Right lobe of liver (tissue), 6 donors: ENCODE measurements at regions not wholly inside any gene's neighbourhood (a gene's known extent, or its start where the extent isn't known, plus 50 kb on each side); places are given as distances from the start of the nearest gene placed in this dataset.

Experiments
- ATAC-seq, 4 donors: fragments of 200-7000 bp; cut with Tn5 transposase; one replicate each; pipeline ENCODE4 v1.9.1; 2020; ENCODE audit warnings: mild to moderate bottlenecking in 4 of 4, moderate library complexity in 4 of 4
- DNase-seq, 3 donors: peaks; one replicate each; pipeline ENCODE4 v3.0.0-alpha.2; 2020
- H3K27ac ChIP-seq, 3 donors: fragments of 200-600 bp; one replicate each; pipeline ENCODE4 v1.8.0; 2022
- H3K27me3 ChIP-seq, 2 donors: fragments of 200-600 bp; one replicate each; pipeline ENCODE4 v1.8.0; 2022
- H3K36me3 ChIP-seq, 4 donors: fragments of 200-600 bp; sonication (generic) in 1 of 4; one replicate each; pipeline versions ENCODE4 v1.5.1 to v1.8.0; 2017 to 2022; ENCODE audit warnings: control low read depth in 1 of 4
- H3K4me1 ChIP-seq, 4 donors: fragments of 200-600 bp; sonication (generic) in 1 of 4; one replicate each; pipeline versions ENCODE4 v1.5.1 to v1.8.0; 2017 to 2022; ENCODE audit warnings: control low read depth in 1 of 4
- H3K4me3 ChIP-seq, 3 donors: fragments of 200-600 bp; one replicate each; pipeline ENCODE4 v1.8.0; 2022
- H3K9me3 ChIP-seq, 4 donors: fragments of 200-600 bp; sonication (generic) in 1 of 4; one replicate each; pipeline versions ENCODE4 v1.5.1 to v1.8.0; 2017 to 2022; ENCODE audit warnings: control low read depth in 1 of 4
- POLR2A ChIP-seq: fragments of 450-650 bp; IDR thresholded peaks from one replicate; pipeline ENCODE4 v1.6.1; 2017; ENCODE audit warnings: antibody characterized with exemption, mild to moderate bottlenecking
- WGBS: methylation state at CpG from one replicate; pipeline ENCODE4 v1.1.6; 2018; ENCODE audit warnings: low coverage, low lambda C conversion rate; ENCODE audit not compliant: insufficient coverage; ENCODE audit errors: missing lambda C conversion rate; 5-methylcytosine and 5-hydroxymethylcytosine counted together
- intact Hi-C, 2 donors: fragments of 100-400 bp; cut with DNase I; formaldehyde crosslinking; loops; one replicate each; pipeline versions ENCODE4 v1.11.2 to v1.14.1; 2022
- TF ChIP-seq, protein P1 (sequence below), 4 donors: fragments of 200-600 bp in 3 of 4; fragments of 450-650 bp in 1 of 4; IDR thresholded peaks; one replicate each; pipeline versions ENCODE4 v1.5.1 to v1.8.0; 2016 to 2022; ENCODE audit warnings: antibody characterized with exemption in 4 of 4, mild to moderate bottlenecking in 2 of 4
- donor health status: DM: no; HTN: yes; CAD: no.
- donor health status: DM: no; HTN: no; CAD: no.
- donor health status: DM: no; HTN: no; CAD: no.
- donor health status: DM: no; HTN: yes; CAD: no.
- donor health status: DM: no; HTN: yes; CAD: no.

- no peaks in the 10 kb centered on the region for H3K36me3 ChIP-seq
- TF ChIP-seq, protein P1, sequence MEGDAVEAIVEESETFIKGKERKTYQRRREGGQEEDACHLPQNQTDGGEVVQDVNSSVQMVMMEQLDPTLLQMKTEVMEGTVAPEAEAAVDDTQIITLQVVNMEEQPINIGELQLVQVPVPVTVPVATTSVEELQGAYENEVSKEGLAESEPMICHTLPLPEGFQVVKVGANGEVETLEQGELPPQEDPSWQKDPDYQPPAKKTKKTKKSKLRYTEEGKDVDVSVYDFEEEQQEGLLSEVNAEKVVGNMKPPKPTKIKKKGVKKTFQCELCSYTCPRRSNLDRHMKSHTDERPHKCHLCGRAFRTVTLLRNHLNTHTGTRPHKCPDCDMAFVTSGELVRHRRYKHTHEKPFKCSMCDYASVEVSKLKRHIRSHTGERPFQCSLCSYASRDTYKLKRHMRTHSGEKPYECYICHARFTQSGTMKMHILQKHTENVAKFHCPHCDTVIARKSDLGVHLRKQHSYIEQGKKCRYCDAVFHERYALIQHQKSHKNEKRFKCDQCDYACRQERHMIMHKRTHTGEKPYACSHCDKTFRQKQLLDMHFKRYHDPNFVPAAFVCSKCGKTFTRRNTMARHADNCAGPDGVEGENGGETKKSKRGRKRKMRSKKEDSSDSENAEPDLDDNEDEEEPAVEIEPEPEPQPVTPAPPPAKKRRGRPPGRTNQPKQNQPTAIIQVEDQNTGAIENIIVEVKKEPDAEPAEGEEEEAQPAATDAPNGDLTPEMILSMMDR (IDR thresholded peaks at IDR 0.05), result no peak
- no peak for TF ChIP-seq POLR2A
- no peak for DNase-seq
- 79% methylated on average over 2 of the region's 2 CpGs for WGBS
- H3K27ac ChIP-seq, result no peak overlapping the region
- ATAC-seq, result no peak
- no peaks in the 10 kb centered on the region for H3K9me3 ChIP-seq
- H3K4me1 ChIP-seq, result no peaks in the 10 kb centered on the region
- intact Hi-C loops, result no loop called here
- no peaks in the 10 kb centered on the region for H3K27me3 ChIP-seq
- no peak overlapping the region for H3K4me3 ChIP-seq
Observed at GRCh38 chr14:38761033-38761432, 342.0 kb downstream of the SEC23A start.

GRCh38 chr14:38758661-38759060, 344.4 kb downstream of the SEC23A start:
- TF ChIP-seq POLR2A, result no peak
- TF ChIP-seq, protein P1 (IDR thresholded peaks at IDR 0.05), result no peak
- no peaks in the 10 kb centered on the region for H3K4me1 ChIP-seq
- DNase-seq, result no peak

DNA sequence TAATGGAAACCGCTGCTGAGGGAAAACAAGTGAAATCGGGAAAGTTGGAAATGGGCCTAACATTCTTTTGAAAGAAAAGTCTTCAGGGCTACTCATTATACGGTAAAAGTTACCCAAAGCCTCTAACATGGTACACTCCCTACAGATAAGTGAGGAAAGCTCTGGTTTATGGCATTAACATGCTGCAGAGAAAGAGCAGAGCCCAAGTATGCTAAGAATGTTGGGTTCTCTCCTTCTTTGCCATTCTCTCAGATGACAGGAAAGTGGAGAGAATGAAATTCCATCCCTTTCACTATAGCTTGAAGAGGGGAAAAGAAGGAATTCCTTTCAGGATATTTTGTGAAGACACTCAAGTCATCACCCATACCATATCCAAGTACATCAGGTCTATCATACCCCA, 348.0 kb downstream of the SEC23A start:
- TF ChIP-seq, protein P1 (IDR thresholded peaks at IDR 0.05), result no peak
- no peak for TF ChIP-seq POLR2A
- Histone ChIP-seq H3K4me3 (no peak overlapping the region), H3K36me3 (no peaks in the 10 kb centered on the region), H3K27ac (no peak overlapping the region), H3K4me1 (no peaks in the 10 kb centered on the region), H3K9me3 (no peaks in the 10 kb centered on the region), H3K27me3 (no peaks in the 10 kb centered on the region)
- intact Hi-C loops, result no loop called here
- no peak for ATAC-seq
- DNase-seq, result no peak
- 74% methylated on average over 3 of the region's 3 CpGs for WGBS

More at GRCh38 chr14:38758661-38759060, 344.4 kb downstream of the SEC23A start:
- no peaks in the 10 kb centered on the region for H3K27me3 ChIP-seq
- H3K4me3 ChIP-seq, result no peak overlapping the region
- H3K9me3 ChIP-seq, result no peaks in the 10 kb centered on the region
- H3K36me3 ChIP-seq, result no peaks in the 10 kb centered on the region
- WGBS, result 52% methylated on average over 2 of the region's 2 CpGs
- ATAC-seq, result no peak
- intact Hi-C loops, result no loop called here
- no peak overlapping the region for H3K27ac ChIP-seq

DNA sequence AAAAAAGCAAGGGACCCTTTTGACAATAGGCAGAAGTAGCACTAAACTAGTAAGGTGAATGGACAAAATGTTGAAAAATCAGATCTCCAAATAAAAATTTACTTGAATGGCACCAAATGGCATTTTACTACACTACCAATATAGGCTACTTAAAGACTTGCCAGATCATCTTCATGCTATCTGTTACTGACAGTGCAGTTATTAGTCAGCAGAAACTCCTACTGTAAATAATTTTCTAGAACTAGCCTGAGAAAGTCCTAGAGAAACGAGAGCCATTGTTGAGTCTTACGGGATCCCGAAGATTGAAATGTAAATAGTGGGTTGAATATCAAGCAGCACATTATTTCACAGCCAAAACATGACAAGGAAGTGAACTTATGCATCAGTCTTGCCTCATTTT, 350.3 kb downstream of the SEC23A start:
- ATAC-seq, result no peak
- Histone ChIP-seq H3K4me3 (no peak overlapping the region), H3K9me3 (no peaks in the 10 kb centered on the region), H3K27me3 (no peaks in the 10 kb centered on the region), H3K4me1 (no peaks in the 10 kb centered on the region), H3K27ac (no peak overlapping the region), H3K36me3 (no peaks in the 10 kb centered on the region)
- intact Hi-C loops, result no loop called here
- TF ChIP-seq POLR2A, result no peak
- TF ChIP-seq, protein P1 (IDR thresholded peaks at IDR 0.05), result no peak
- WGBS, result 80% methylated on average over 3 of the region's 3 CpGs
- no peak for DNase-seq

- Histone ChIP-seq H3K27me3 (no peaks in the 10 kb centered on the region), H3K36me3 (no peaks in the 10 kb centered on the region), H3K4me1 (no peaks in the 10 kb centered on the region), H3K4me3 (no peak overlapping the region), H3K9me3 (no peaks in the 10 kb centered on the region), H3K27ac (no peak overlapping the region)
- no peak for TF ChIP-seq POLR2A
- TF ChIP-seq, protein P1 (IDR thresholded peaks at IDR 0.05), result no peak
- no peak for ATAC-seq
- intact Hi-C loops, result no loop called here
- 32% methylated on average over 2 of the region's 2 CpGs for WGBS
- DNase-seq, result no peak
Observed at GRCh38 chr14:38752341-38752740, 350.7 kb downstream of the SEC23A start.
